Mucosa of stomach (tissue), 1 donor: ENCODE measurements at regions not wholly inside any gene's neighbourhood (a gene's known extent, or its start where the extent isn't known, plus 50 kb on each side); places are given as distances from the start of the nearest gene placed in this dataset.

Experiments
- H3K27me3 ChIP-seq: one replicate; pipeline ENCODE4 v1.7.0; 2013; ENCODE audit warnings: mild to moderate bottlenecking, low read length; ENCODE audit not compliant: control insufficient read depth, insufficient read depth
- H3K36me3 ChIP-seq: one replicate; pipeline ENCODE4 v1.7.0; 2013; ENCODE audit warnings: low read length; ENCODE audit not compliant: control insufficient read depth, insufficient read depth
- H3K4me1 ChIP-seq: one replicate; pipeline ENCODE4 v1.7.0; 2013; ENCODE audit warnings: mild to moderate bottlenecking, low read length; ENCODE audit not compliant: control insufficient read depth, insufficient read depth
- H3K4me3 ChIP-seq: one replicate; pipeline ENCODE4 v1.7.0; 2013; ENCODE audit warnings: low read length
- H3K9ac ChIP-seq: one replicate; pipeline ENCODE4 v1.7.0; 2013; ENCODE audit warnings: mild to moderate bottlenecking, low read length, moderate library complexity
- H3K9me3 ChIP-seq: one replicate; pipeline ENCODE4 v1.7.0; 2013; ENCODE audit warnings: mild to moderate bottlenecking, low read length, moderate library complexity; ENCODE audit not compliant: control insufficient read depth
- donor health status: Pancreatic carcinoma.

- Histone ChIP-seq H3K27me3 (no peaks in the 10 kb centered on the region), H3K9ac (no peak overlapping the region), H3K9me3 (no peaks in the 10 kb centered on the region), H3K36me3 (no peaks in the 10 kb centered on the region), H3K4me3 (no peak overlapping the region), H3K4me1 (no peaks in the 10 kb centered on the region)
Observed at GRCh38 chr6:133634474-133634873, 254.4 kb upstream of the TCF21 start.

GRCh38 chr6:133635447-133635846 is 253.5 kb upstream of the TCF21 start:
- no peaks in the 10 kb centered on the region for H3K27me3 ChIP-seq
- no peaks in the 10 kb centered on the region for H3K9me3 ChIP-seq
- H3K4me3 ChIP-seq = no peak overlapping the region
- H3K9ac ChIP-seq = no peak overlapping the region
- no peaks in the 10 kb centered on the region for H3K36me3 ChIP-seq
- H3K4me1 ChIP-seq = no peaks in the 10 kb centered on the region

GRCh38 chr6:133637436-133637835 is 251.5 kb upstream of the TCF21 start:
- Histone ChIP-seq H3K4me3 (no peak overlapping the region), H3K9ac (no peak overlapping the region), H3K36me3 (no peaks in the 10 kb centered on the region), H3K9me3 (no peaks in the 10 kb centered on the region), H3K4me1 (no peaks in the 10 kb centered on the region), H3K27me3 (no peaks in the 10 kb centered on the region)

- Histone ChIP-seq H3K36me3 (no peaks in the 10 kb centered on the region), H3K4me1 (no peaks in the 10 kb centered on the region), H3K9ac (no peak overlapping the region), H3K4me3 (no peak overlapping the region), H3K27me3 (no peaks in the 10 kb centered on the region), H3K9me3 (no peaks in the 10 kb centered on the region)
Observed at GRCh38 chr6:133637874-133638273, 251.0 kb upstream of the TCF21 start.

- Histone ChIP-seq H3K9ac (no peak overlapping the region), H3K36me3 (no peaks in the 10 kb centered on the region), H3K9me3 (no peaks in the 10 kb centered on the region), H3K4me1 (no peaks in the 10 kb centered on the region), H3K27me3 (no peaks in the 10 kb centered on the region), H3K4me3 (no peak overlapping the region)
Observed at GRCh38 chr6:133641104-133641503, 247.8 kb upstream of the TCF21 start.

GRCh38 chr6:133644548-133644891 is 244.4 kb upstream of the TCF21 start:
- Histone ChIP-seq H3K4me1 (no peaks in the 10 kb centered on the region), H3K9me3 (no peaks in the 10 kb centered on the region), H3K9ac (no peak overlapping the region), H3K36me3 (no peaks in the 10 kb centered on the region), H3K4me3 (no peak overlapping the region), H3K27me3 (no peaks in the 10 kb centered on the region)

GRCh38 chr6:133644892-133645619 is 243.9 kb upstream of the TCF21 start:
- Histone ChIP-seq H3K4me3 (no peak overlapping the region), H3K4me1 (no peaks in the 10 kb centered on the region), H3K9ac (no peak overlapping the region), H3K36me3 (no peaks in the 10 kb centered on the region), H3K9me3 (no peaks in the 10 kb centered on the region), H3K27me3 (no peaks in the 10 kb centered on the region)

GRCh38 chr6:133645966-133646740 is 242.8 kb upstream of the TCF21 start:
- Histone ChIP-seq H3K4me3 (no peak overlapping the region), H3K9ac (no peak overlapping the region), H3K27me3 (no peaks in the 10 kb centered on the region), H3K4me1 (no peaks in the 10 kb centered on the region), H3K9me3 (no peaks in the 10 kb centered on the region), H3K36me3 (no peaks in the 10 kb centered on the region)

GRCh38 chr6:133648581-133648980 is 240.3 kb upstream of the TCF21 start:
- Histone ChIP-seq H3K9me3 (no peaks in the 10 kb centered on the region), H3K4me3 (no peak overlapping the region), H3K9ac (no peak overlapping the region), H3K4me1 (no peaks in the 10 kb centered on the region), H3K36me3 (no peaks in the 10 kb centered on the region), H3K27me3 (no peaks in the 10 kb centered on the region)

GRCh38 chr6:133671376-133671775 is 217.5 kb upstream of the TCF21 start:
- no peaks in the 10 kb centered on the region for H3K27me3 ChIP-seq
- no peaks in the 10 kb centered on the region for H3K4me1 ChIP-seq
- no peak overlapping the region for H3K9ac ChIP-seq
- no peaks in the 10 kb centered on the region for H3K9me3 ChIP-seq
- no peak overlapping the region for H3K4me3 ChIP-seq
- no peaks in the 10 kb centered on the region for H3K36me3 ChIP-seq

- Histone ChIP-seq H3K36me3 (no peaks in the 10 kb centered on the region), H3K4me3 (no peak overlapping the region), H3K9me3 (no peaks in the 10 kb centered on the region), H3K27me3 (no peaks in the 10 kb centered on the region), H3K9ac (no peak overlapping the region), H3K4me1 (no peaks in the 10 kb centered on the region)
Observed at GRCh38 chr6:133673056-133673455, 215.9 kb upstream of the TCF21 start.

GRCh38 chr6:133674661-133675060 is 214.3 kb upstream of the TCF21 start:
- Histone ChIP-seq H3K36me3 (no peaks in the 10 kb centered on the region), H3K9ac (no peak overlapping the region)

More at GRCh38 chr6:133674661-133675060, 214.3 kb upstream of the TCF21 start:
- H3K9me3 ChIP-seq = no peaks in the 10 kb centered on the region
- no peak overlapping the region for H3K4me3 ChIP-seq
- H3K4me1 ChIP-seq = no peaks in the 10 kb centered on the region
- no peaks in the 10 kb centered on the region for H3K27me3 ChIP-seq
